ACHN (cell line): ENCODE measurements at regions not wholly inside any gene's neighbourhood (a gene's known extent, or its start where the extent isn't known, plus 50 kb on each side); places are given as distances from the start of the nearest gene placed in this dataset.

Source experiments
- DNase-seq: peaks from one replicate; pipeline ENCODE4 v3.0.0-alpha.2; 2015
- in situ Hi-C: cut with HindIII; loops from 2 replicates; pipeline ENCODE4 v1.10.0; 2017; ENCODE audit warnings: low sequenced_read_pairs, low pct_ligation_motif_present, low pct_unique_long_range_greater_than_20kb

- in situ Hi-C loops = no loop called here
- DNase-seq = no peak
These were observed 174.5 kb upstream of the POU3F1 start for GRCh38 chr1:38221006-38221649.

GRCh38 chr1:38217316-38217715 lies 170.7 kb upstream of the POU3F1 start:
- no peak for DNase-seq
- in situ Hi-C loops = no loop called here

- in situ Hi-C loops = no loop called here
- no peak for DNase-seq
These were observed 167.2 kb upstream of the POU3F1 start for GRCh38 chr1:38213646-38214434.

- in situ Hi-C loops = no loop called here
- DNase-seq = no peak
These were observed 164.2 kb upstream of the POU3F1 start for GRCh38 chr1:38210895-38211177.

- in situ Hi-C loops = no loop called here
- DNase-seq = no peak
These were observed 163.7 kb upstream of the POU3F1 start for GRCh38 chr1:38210021-38210894.

- DNase-seq = no peak
- in situ Hi-C loops = no loop called here
These were observed 162.4 kb upstream of the POU3F1 start for GRCh38 chr1:38208716-38209632.

- in situ Hi-C loops = no loop called here
- DNase-seq = no peak
These were observed 161.3 kb upstream of the POU3F1 start for GRCh38 chr1:38207906-38208305.

GRCh38 chr1:38207275-38207674 lies 160.7 kb upstream of the POU3F1 start:
- DNase-seq = no peak
- in situ Hi-C loops = no loop called here

GRCh38 chr1:38204698-38205097 lies 158.1 kb upstream of the POU3F1 start:
- in situ Hi-C loops = no loop called here
- DNase-seq = no peak

GRCh38 chr1:38203441-38203840 lies 156.8 kb upstream of the POU3F1 start:
- in situ Hi-C loops = no loop called here
- no peak for DNase-seq

- in situ Hi-C loops = no loop called here
These were observed 154.8 kb upstream of the POU3F1 start for GRCh38 chr1:38201431-38201830.

GRCh38 chr1:38198621-38199020 lies 152.0 kb upstream of the POU3F1 start:
- DNase-seq = no peak
- in situ Hi-C loops = no loop called here

More at GRCh38 chr1:38201431-38201830, 154.8 kb upstream of the POU3F1 start:
- no peak for DNase-seq

- no peak for DNase-seq
- in situ Hi-C loops = no loop called here
These were observed 151.5 kb upstream of the POU3F1 start for GRCh38 chr1:38198099-38198498.

- no peak for DNase-seq
- in situ Hi-C loops = no loop called here
These were observed 150.9 kb upstream of the POU3F1 start for GRCh38 chr1:38197312-38198061.

- in situ Hi-C loops = no loop called here
- DNase-seq = no peak
These were observed 147.9 kb upstream of the POU3F1 start for GRCh38 chr1:38194472-38194871.

GRCh38 chr1:38193040-38193439 lies 146.4 kb upstream of the POU3F1 start:
- in situ Hi-C loops = no loop called here

GRCh38 chr1:38191461-38191860 lies 144.9 kb upstream of the POU3F1 start:
- DNase-seq = no peak
- in situ Hi-C loops = no loop called here

More at GRCh38 chr1:38193040-38193439, 146.4 kb upstream of the POU3F1 start:
- no peak for DNase-seq

GRCh38 chr1:38190983-38191382 lies 144.4 kb upstream of the POU3F1 start:
- in situ Hi-C loops = no loop called here
- no peak for DNase-seq
